Activated naive CD8-positive, alpha-beta T cell treated with anti-CD3 and anti-CD28 coated beads, Interleukin-2, amount 50 U/mL, for 24 hours (primary cell): ENCODE measurements at regions not wholly inside any gene's neighbourhood (a gene's known extent, or its start where the extent isn't known, plus 50 kb on each side); places are given as distances from the start of the nearest gene placed in this dataset.
"Not testable (repeated sequence)": the region's sequence is repeated elsewhere in the genome, so short reads cannot be mapped to it uniquely, and the experiment has no call there.

ENCODE experiments used
- ATAC-seq: fragments of 150-1000 bp; cut with Tn5 transposase; one replicate; pipeline ENCODE4 v1.10.0; 2021
- DNase-seq: peaks from one replicate; pipeline ENCODE4 v3.0.0; 2021
- H3K27ac Mint-ChIP-seq: one replicate; pipeline ENCODE4 v1.8.0; 2021; ENCODE audit warnings: mild to moderate bottlenecking, mixed read lengths
- H3K27me3 Mint-ChIP-seq: one replicate; pipeline ENCODE4 v1.8.0; 2021; ENCODE audit warnings: mixed read lengths
- H3K36me3 Mint-ChIP-seq: one replicate; pipeline ENCODE4 v1.8.0; 2021; ENCODE audit warnings: low read depth, mixed read lengths
- H3K4me1 Mint-ChIP-seq: one replicate; pipeline ENCODE4 v1.8.0; 2021; ENCODE audit warnings: mixed read lengths
- H3K4me3 Mint-ChIP-seq: one replicate; pipeline ENCODE4 v1.8.0; 2021; ENCODE audit warnings: mild to moderate bottlenecking, moderate library complexity, mixed read lengths
- H3K9me3 Mint-ChIP-seq: one replicate; pipeline ENCODE4 v1.8.0; 2021; ENCODE audit warnings: mixed read lengths

DNA sequence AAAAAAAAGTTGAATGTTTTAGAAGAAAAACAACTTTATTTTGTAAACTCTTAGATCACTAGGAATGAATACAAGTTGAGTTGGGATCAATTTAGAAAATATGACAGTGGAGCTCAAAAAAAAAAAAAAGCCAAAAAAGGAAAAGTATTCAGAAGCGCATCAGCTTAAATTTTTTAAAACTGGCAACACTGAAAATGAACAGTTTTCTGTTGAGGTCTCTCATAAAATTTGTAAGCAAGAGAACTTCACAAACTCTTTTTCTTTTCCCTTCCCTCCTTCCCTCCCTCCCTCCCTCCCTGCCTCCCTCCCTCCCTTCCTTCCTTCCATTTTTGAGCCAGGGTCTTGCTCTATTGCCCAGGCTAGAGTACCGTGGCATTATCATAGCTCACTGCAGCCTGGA is 143.9 kb downstream of the B3GNT2 start:
- Mint-ChIP-seq H3K9me3 (no peaks in the 10 kb centered on the region), H3K27me3 (no peaks in the 10 kb centered on the region), H3K4me3 (no peak overlapping the region), H3K4me1 (peaks cover 7% of the 10 kb centered on the region), H3K27ac (no peak overlapping the region), H3K36me3 (no peaks in the 10 kb centered on the region)
- DNase-seq (no peak), ATAC-seq (no peak)

DNA sequence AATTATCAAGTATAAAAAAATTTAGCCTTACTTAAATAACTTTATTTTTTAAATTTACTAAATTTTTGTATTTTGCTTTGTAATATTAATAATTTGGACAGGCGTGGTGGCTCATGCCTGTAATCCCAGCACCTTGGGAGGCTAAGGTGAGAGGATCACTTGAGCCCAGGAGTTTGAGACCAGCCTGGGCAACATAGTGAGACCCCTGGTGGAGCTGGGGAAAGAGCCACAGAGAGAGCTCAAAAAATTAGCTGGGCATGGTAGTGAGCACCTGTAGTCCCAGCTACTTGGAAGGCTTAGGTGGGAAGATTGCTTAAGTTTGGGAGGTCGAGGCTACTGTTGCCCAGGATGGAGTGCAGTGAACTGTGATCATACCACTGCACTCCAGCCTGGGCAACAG is 143.5 kb downstream of the B3GNT2 start:
- Mint-ChIP-seq H3K27ac (no peak overlapping the region), H3K27me3 (no peaks in the 10 kb centered on the region), H3K36me3 (no peaks in the 10 kb centered on the region), H3K4me1 (peaks cover 9% of the 10 kb centered on the region), H3K9me3 (no peaks in the 10 kb centered on the region), H3K4me3 (no peak overlapping the region)
- no peak for ATAC-seq
- no peak for DNase-seq

DNA sequence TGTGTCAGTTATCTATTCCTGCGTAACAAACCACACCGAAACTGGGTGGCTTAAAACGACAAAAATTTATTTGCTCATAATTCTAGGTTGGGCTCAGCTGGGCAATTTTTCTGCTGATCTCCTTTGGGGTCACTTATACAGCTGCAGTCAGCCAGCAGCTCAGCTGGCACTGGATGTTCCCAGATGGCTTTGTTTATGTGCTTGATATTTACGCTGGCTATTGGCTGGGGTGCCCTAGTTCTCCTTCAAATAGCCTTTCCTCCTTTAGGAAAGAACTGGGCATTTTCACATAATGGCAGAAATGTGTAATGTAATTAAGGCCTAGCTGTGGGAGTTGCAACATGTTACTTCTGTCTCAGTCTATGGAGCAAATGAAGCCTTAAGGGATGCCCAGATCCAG is 142.2 kb downstream of the B3GNT2 start:
- Mint-ChIP-seq H3K9me3 (no peaks in the 10 kb centered on the region), H3K4me3 (no peak overlapping the region), H3K36me3 (no peaks in the 10 kb centered on the region), H3K27me3 (no peaks in the 10 kb centered on the region), H3K27ac (no peak overlapping the region), H3K4me1 (peaks cover 20% of the 10 kb centered on the region)
- DNase-seq (no peak), ATAC-seq (no peak)

DNA sequence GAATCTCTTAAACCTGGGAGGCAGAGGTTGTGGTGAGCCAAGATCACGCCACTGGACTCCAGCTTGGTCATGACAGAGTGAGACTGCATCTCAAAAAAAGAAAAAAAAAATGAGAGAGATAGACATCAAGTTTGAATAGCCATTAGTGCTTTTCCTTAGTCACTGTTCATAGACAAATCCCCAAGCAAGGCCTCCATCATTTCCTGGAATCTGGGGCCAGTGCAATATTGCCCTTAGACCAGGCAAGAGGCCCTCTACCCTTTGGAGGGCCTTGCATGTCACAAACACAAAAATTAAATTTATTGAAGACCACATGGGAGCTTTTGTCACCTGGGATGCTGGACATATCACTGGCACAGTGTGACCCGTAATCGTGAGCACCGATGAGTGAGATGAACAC is 141.5 kb downstream of the B3GNT2 start:
- Mint-ChIP-seq H3K27me3 (no peaks in the 10 kb centered on the region), H3K27ac (no peak overlapping the region), H3K4me3 (no peak overlapping the region), H3K4me1 (peaks cover 28% of the 10 kb centered on the region), H3K9me3 (no peaks in the 10 kb centered on the region), H3K36me3 (no peaks in the 10 kb centered on the region)
- ATAC-seq, result no peak
- DNase-seq, result no peak

DNA sequence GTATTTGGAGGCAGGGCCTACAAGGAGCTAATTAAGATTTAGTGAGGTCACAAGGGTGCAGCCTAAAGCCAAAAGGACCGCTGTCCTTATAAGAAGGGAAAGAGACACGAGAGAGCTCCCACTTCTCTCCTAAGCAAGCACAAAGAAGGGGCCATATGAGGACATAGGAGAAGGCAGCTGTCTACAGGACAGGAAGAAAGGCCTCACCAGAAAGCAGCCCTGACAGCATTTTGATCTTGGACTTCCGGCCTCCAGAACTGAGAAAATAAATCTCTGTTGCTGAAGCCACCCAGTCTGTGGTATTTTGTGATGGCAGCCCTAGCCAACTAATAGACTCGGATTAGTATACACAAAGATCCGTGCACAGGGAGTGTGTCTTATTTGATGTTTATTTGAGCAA is 139.7 kb downstream of the B3GNT2 start:
- no peaks in the 10 kb centered on the region for H3K36me3 Mint-ChIP-seq
- H3K27ac Mint-ChIP-seq, result no peak overlapping the region
- no peak overlapping the region for H3K4me3 Mint-ChIP-seq
- DNase-seq (no peak), ATAC-seq (no peak)
- H3K27me3 Mint-ChIP-seq, result no peaks in the 10 kb centered on the region
- H3K9me3 Mint-ChIP-seq, result peaks cover 3% of the 10 kb centered on the region
- H3K4me1 Mint-ChIP-seq, result peaks cover 29% of the 10 kb centered on the region

DNA sequence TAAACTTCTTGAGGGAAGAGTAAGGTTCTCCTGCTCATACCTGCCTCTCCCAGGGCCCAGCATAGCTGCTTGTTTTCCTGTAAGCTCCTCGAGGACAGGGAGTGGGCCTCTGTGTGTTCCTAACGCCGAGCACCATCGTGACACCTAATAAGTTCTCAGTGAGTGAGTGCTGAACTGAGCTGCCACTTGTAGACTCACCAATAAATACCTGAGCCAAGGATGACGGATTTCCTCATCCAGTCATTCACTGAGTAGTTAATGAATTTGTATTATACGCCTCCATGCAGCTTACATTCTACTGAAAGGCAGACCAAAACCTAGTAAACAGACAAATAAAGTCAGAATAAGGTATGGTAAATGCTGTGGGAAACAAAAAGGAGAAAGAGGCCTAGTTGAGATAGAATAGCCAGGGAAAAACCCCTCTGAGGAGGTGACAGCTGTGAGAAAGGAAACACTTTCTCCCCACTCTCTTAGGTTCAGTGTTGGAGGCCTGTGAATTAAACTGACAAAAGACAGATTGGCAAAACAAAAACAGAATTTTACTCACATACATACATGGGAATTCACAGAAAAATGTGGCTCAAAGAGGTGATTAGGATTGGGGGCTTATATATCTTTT is 138.6 kb downstream of the B3GNT2 start:
- H3K27ac Mint-ChIP-seq, result peak overlapping the region; percentile 57
- peaks cover 9% of the 10 kb centered on the region for H3K9me3 Mint-ChIP-seq
- H3K4me3 Mint-ChIP-seq, result no peak overlapping the region
- DNase-seq (no peak), ATAC-seq (no peak)
- no peaks in the 10 kb centered on the region for H3K36me3 Mint-ChIP-seq
- H3K4me1 Mint-ChIP-seq, result peaks cover 29% of the 10 kb centered on the region
- H3K27me3 Mint-ChIP-seq, result no peaks in the 10 kb centered on the region

DNA sequence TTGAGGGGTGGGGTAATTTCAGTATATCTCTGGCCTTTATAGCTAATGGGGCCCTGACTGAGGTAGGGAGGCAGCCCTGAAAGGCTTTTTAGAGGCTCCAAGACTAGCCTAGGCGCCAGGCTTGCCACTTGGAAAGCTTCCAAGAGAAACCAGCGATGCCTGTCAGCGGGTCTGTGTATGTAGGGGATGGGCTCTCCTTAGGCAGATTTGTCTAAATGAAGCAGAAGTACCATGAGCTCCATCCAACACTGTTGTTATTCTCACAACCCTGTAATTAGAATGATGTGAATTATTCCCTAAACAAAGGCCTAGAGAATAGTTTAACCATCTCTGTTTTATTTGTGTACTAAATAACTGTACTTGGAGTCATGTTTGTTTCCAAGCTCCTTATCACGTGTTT is 138.1 kb downstream of the B3GNT2 start:
- H3K4me3 Mint-ChIP-seq, result no peak overlapping the region

DNA sequence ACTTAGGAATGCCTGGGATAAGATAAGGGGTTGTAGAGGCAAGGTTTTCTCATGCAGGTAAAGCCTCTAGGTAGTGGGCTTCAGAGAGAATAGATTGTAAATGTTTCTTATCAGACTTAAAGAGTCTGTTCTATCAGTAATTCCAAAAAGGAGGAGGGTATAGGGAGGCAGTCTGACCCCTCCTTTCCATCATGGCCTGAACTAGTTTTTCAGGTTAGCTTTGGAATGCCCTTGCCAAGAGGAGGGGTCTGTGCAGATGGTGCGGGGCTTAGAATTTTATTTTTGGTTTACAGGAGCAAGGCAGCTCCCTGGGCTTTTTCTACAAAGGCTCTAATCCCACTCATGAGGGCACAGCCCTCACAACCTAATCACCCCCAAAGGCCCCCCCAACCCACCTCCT is 135.0 kb downstream of the B3GNT2 start:
- Mint-ChIP-seq H3K36me3 (no peaks in the 10 kb centered on the region), H3K27me3 (no peaks in the 10 kb centered on the region), H3K4me1 (peaks cover 37% of the 10 kb centered on the region), H3K4me3 (no peak overlapping the region), H3K9me3 (peaks cover 21% of the 10 kb centered on the region), H3K27ac (no peak overlapping the region)
- ATAC-seq (no peak), DNase-seq (no peak)

More for the DNA sequence above, 138.1 kb downstream of the B3GNT2 start:
- peaks cover 9% of the 10 kb centered on the region for H3K9me3 Mint-ChIP-seq
- H3K36me3 Mint-ChIP-seq, result no peaks in the 10 kb centered on the region
- no peaks in the 10 kb centered on the region for H3K27me3 Mint-ChIP-seq
- peaks cover 29% of the 10 kb centered on the region for H3K4me1 Mint-ChIP-seq
- ATAC-seq (no peak), DNase-seq (no peak)
- peak overlapping the region; percentile 57 for H3K27ac Mint-ChIP-seq

DNA sequence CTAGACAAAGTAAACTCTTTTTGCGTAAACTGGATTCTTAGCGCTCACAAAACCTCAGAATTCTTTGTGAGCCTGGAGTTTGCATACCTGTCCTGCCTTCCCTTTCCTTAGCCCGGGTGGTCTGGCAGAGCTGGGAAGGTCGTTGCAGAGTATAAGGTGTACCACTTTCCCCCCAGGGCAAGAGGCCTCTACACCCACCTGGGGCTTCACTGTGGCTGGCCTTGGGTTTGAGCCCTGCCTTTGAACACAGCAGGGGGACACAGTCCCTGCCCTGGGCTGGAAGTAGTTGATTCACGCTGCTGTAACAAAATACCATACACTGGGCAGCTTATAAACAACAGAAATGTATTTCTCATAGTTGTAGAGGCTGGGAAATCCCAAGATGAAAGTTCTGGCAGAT is 133.9 kb downstream of the B3GNT2 start:
- Mint-ChIP-seq H3K4me3 (no peak overlapping the region), H3K27me3 (no peaks in the 10 kb centered on the region), H3K9me3 (peaks cover 27% of the 10 kb centered on the region), H3K36me3 (peaks cover 1% of the 10 kb centered on the region), H3K4me1 (peaks cover 33% of the 10 kb centered on the region), H3K27ac (no peak overlapping the region)
- ATAC-seq (no peak), DNase-seq (no peak)

DNA sequence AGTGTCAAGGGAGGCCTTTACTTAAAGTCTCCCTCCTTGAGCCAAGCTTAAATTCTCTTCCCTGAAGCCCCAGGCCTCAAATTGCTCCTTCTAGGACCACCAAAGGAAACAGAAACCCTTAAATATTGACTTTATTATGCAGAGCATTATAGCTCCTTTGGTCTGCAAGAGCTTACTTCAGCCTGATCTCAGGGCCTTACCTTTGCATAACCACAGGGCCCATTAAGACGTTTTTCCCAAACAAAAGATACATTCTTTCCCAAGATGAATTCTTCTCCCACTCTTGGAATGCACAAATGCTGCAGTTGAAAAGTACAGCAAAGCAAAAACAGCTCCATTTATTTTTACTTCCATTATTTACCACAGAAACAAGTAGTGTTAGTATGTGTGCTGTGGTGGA is 130.8 kb downstream of the B3GNT2 start:
- Mint-ChIP-seq H3K4me3 (no peak overlapping the region), H3K27ac (no peak overlapping the region), H3K4me1 (peaks cover 17% of the 10 kb centered on the region), H3K9me3 (peaks cover 27% of the 10 kb centered on the region), H3K36me3 (peaks cover 1% of the 10 kb centered on the region), H3K27me3 (no peaks in the 10 kb centered on the region)
- ATAC-seq (no peak), DNase-seq (no peak)

DNA sequence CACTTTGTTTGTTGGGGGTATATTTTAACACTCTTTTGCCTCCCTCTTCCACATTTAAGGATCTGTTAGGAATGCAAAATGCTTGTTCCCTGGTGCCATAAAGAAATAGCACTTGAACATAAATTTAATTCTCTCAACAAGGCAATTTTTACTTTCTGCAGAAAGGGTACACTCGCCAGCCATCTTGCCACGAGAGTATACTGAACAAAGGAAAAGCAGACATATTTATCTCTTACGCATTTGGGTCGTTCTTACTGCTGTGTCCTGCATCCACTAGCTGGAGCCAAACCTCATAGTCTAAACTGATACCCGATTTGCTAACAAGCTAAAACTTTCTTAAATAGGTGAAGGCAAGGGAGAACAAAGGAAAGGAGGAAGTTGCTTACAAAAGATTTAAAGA is 129.5 kb downstream of the B3GNT2 start:
- DNase-seq (no peak), ATAC-seq (no peak)
- Mint-ChIP-seq H3K4me1 (peaks cover 30% of the 10 kb centered on the region), H3K36me3 (peaks cover 1% of the 10 kb centered on the region), H3K27me3 (no peaks in the 10 kb centered on the region), H3K9me3 (peaks cover 22% of the 10 kb centered on the region), H3K4me3 (no peak overlapping the region), H3K27ac (no peak overlapping the region)

DNA sequence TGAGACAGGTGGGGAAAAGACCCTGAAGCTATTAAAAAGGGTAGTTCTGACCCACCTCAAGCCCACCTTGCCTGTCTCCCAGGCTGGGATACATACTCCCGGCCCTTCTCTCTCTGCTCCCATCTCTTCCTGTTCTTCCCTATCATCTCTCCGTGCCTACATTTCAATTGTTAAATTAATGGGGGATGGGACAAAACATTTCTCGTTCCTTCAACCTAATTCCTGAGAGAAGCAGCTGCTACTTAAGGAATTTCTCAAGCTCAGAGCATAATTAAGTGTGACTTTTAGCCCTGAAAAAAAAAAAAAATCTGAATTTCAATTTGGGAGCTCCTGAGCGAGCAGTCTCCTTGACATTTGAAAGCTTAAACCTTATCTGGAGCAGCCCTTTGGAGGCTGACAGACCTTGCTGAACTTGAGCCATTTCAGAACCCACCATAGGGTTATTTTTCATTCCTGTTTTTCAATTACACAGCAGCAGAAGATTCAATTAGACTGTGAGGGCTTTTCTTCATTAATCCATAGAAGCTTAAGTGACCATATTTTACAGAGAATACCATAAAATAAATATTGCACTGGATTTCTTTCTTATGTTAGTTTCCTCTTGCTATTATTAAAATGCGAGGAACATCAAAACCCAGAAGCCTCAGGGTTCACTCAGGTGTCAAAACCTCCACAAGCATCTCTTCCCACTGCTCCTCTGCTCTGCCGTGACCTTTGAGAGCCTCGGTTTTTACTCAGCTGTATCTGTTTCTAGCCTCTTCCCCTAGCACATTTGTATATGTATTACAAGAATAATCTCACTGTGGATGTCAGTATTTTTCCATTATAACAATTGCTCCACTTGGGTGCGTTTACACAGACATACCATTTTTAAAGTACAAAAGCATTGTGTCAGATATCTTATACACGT is 125.7 kb downstream of the B3GNT2 start:
- Mint-ChIP-seq H3K27ac (peak overlapping the region; percentile 80), H3K4me1 (peaks cover 34% of the 10 kb centered on the region), H3K9me3 (peaks cover 9% of the 10 kb centered on the region), H3K36me3 (peaks cover 1% of the 10 kb centered on the region), H3K4me3 (peak overlapping the region; percentile 54), H3K27me3 (no peaks in the 10 kb centered on the region)
- ATAC-seq (peak; percentile 90), DNase-seq (no peak)

DNA sequence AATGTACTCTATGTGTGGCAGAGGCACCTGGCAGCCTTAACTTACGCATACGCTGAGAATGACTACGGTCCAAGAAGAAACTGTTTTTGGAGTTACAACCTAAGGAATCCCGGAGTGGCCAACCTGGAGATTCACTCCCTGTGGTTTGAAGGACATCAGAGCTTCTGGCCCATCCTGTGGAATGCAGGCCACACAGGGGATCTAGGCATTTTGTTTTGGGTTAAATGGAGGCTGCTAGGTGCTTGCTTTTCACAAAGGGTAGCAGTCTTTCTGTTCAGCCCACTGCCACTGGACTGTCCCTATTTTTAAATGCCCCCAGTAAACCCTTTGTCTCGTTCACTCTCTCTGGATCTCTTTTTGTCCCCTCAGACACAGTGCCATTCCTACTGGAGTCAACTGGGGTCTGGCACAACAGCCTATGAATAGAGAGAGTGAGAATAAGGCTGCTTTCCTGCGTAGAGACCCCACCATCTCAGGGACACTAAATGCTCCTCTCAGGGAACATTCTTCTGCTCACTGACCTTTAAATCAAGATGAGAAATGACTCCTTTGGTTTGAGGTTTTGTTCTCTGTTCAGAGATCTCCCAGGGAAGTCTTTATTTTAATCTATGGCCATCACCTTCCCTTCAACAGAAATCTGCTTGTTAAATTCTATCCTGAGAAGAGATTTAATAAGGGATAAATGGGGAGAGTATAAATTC is 124.9 kb downstream of the B3GNT2 start:
- Mint-ChIP-seq H3K27ac (peak overlapping the region; percentile 80), H3K4me1 (peaks cover 40% of the 10 kb centered on the region), H3K27me3 (no peaks in the 10 kb centered on the region), H3K9me3 (peaks cover 6% of the 10 kb centered on the region), H3K36me3 (peaks cover 1% of the 10 kb centered on the region), H3K4me3 (peak overlapping the region; percentile 54)
- DNase-seq, result no peak
- peak; percentile 77 for ATAC-seq

DNA sequence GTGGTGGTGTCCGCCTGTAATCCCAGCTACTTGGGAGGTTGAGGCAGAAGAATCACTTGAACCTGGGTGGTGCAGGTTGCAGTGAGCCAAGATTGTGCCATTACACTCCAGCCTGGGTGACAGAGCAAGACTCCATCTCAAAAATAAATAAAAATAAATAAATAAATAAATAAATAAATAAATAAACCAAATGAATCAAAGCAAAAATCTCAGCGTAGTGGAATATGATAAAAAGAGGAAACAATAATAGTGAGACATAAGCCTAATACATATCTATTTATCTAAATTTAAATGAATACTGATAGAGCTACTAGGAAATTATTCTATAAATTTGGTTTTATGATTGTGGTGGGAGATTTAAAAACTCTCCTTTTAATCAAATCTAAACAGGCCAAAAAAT is 124.2 kb downstream of the B3GNT2 start:
- H3K36me3 Mint-ChIP-seq, H3K9me3 Mint-ChIP-seq, H3K27ac Mint-ChIP-seq, H3K27me3 Mint-ChIP-seq, H3K4me3 Mint-ChIP-seq, DNase-seq, ATAC-seq: not testable (repeated sequence)
- peaks cover 43% of the 10 kb centered on the region for H3K4me1 Mint-ChIP-seq

DNA sequence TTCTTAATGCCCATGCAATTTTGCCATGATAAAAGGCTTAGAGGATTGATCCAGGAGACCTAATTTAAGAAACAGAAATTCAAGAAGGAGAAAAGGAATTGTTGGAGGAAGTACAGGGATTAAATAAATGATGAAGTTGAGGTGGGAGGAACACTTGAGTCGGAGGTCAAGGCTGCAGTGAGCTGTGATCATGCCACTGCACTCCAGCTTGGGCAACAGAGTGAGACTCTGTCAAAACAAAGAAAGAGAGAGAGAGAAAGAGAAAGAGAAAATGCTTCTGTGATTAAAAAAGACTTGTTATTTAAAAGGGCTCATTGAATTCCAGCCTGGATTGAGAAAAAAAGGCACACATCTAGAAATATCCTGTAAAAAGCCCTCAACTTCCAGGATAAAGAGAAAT is 123.2 kb downstream of the B3GNT2 start:
- no peaks in the 10 kb centered on the region for H3K27me3 Mint-ChIP-seq
- H3K4me1 Mint-ChIP-seq, result peaks cover 52% of the 10 kb centered on the region
- no peaks in the 10 kb centered on the region for H3K36me3 Mint-ChIP-seq
- peak overlapping the region; percentile 0 for H3K27ac Mint-ChIP-seq
- no peak overlapping the region for H3K4me3 Mint-ChIP-seq
- ATAC-seq, result no peak
- no peak for DNase-seq
- no peaks in the 10 kb centered on the region for H3K9me3 Mint-ChIP-seq
